ENCODE measurements at regions not wholly inside any gene's neighbourhood (a gene's known extent, or its start where the extent isn't known, plus 50 kb on each side); places are given as distances from the start of the nearest gene placed in this dataset.

- TF ChIP-seq ZNF710 (CRISPR knock-in tag; IDR thresholded peaks at IDR 0.05; ENCODE audit: borderline replicate concordance) = peak; percentile 83
Measured at GRCh38 chr5:135191084-135191826, 157.2 kb upstream of the PITX1 start (continued).

GRCh38 chr5:135190416-135191083, 156.5 kb upstream of the PITX1 start:
- no peaks in the 10 kb centered on the region for H3K36me3 ChIP-seq (replicated peaks in 1 of 2; ENCODE audit: control insufficient read depth in 1 of 2, insufficient read depth in 2 of 2, low read length in 2 of 2)
- TF ChIP-seq KLF9 (CRISPR knock-in tag; IDR thresholded peaks at IDR 0.05; ENCODE audit: low read depth) (no peak), ZBTB33 (CRISPR knock-in tag; IDR thresholded peaks at IDR 0.05) (peak; percentile 71), ZNF615 (CRISPR knock-in tag; IDR thresholded peaks at IDR 0.05; ENCODE audit: borderline replicate concordance) (no peak), ZFY (CRISPR knock-in tag; IDR thresholded peaks at IDR 0.05) (peak; percentile 31; the same call in 1 of the 2 replicates), NFKBIZ (CRISPR knock-in tag; IDR thresholded peaks at IDR 0.05) (0 out of 2 replicates have a peak, but pooled peaks have one; percentile 4), NFIB (CRISPR knock-in tag; IDR thresholded peaks at IDR 0.05; ENCODE audit: borderline replicate concordance) (no peak)
- H3K79me2 ChIP-seq (ENCODE audit: insufficient read depth, low read length) = no peaks in the 10 kb centered on the region
- peak; percentile 71 for ATAC-seq
- WGBS (ENCODE audit: low lambda C conversion rate) = 31% methylated on average over 22 of the region's 22 CpGs
- H2AFZ ChIP-seq (ENCODE audit: low read length) = peak overlapping the region; percentile 59
- ChIA-PET POLR2A (interaction anchor here (1.0 to 2.8 kb wide), 5 partner anchors 16 to 273 kb away, joined by 3 to 15 read pairs (median 7); no protein-coding TSS in a partner anchor), CTCF (ENCODE audit: low intra/inter-chr PET ratio, low total read pairs) (interaction anchor here (1.1 to 2.2 kb wide), 4 partner anchors 142 to 274 kb away, joined by 3 to 21 read pairs (median 11); no protein-coding TSS in a partner anchor)
- peak overlapping the region; percentile 76 for H3K4me2 ChIP-seq (ENCODE audit: low read depth, low read length)
- in situ Hi-C loops (cut with HindIII; ENCODE audit: extremely low pct_ligation_motif_present, low pct_unique_long_range_greater_than_20kb) (loop anchor here (5.0 kb wide), 1 partner anchor 268 kb away; no protein-coding TSS in a partner anchor), intact Hi-C loops (cut with micrococcal nuclease; ENCODE audit: unreplicated experiment) (loop anchor here (1.0 to 5.0 kb wide), 5 partner anchors 34 to 273 kb away; partner anchors contain the start of gene PITX1)
- peak overlapping the region; percentile 60 for H3K9ac ChIP-seq (ENCODE audit: insufficient read depth, low read depth, low read length)
- no peaks in the 10 kb centered on the region for H4K20me1 ChIP-seq (ENCODE audit: insufficient read depth, low read length)
- no peak overlapping the region for H3K27ac ChIP-seq (ENCODE audit: extremely low read length, insufficient read depth, low read length)
- TSS peak; percentile 70 for BruUV-seq (replicated peaks)
- no peaks in the 10 kb centered on the region for H3K9me3 ChIP-seq (ENCODE audit: low read length)
- DNase-seq (ENCODE audit: low spot score) = no peak
- H3K4me3 ChIP-seq (replicated peaks in 1 of 3; ENCODE audit: insufficient read depth in 1 of 3, low read depth in 2 of 3, low read length in 3 of 3) = peak overlapping the region; percentile 72 to 82 (median 76)
- H3K27me3 ChIP-seq (ENCODE audit: control insufficient read depth in 1 of 2, insufficient read depth in 2 of 2, low read length in 2 of 2) = no peaks in the 10 kb centered on the region; a peak in 1 of 5 replicates
- no peak for FAIRE-seq
- peaks cover 5% of the 10 kb centered on the region; the same call in 1 of the 2 replicates for H3K4me1 ChIP-seq (ENCODE audit: insufficient read depth, low read length)

All from HepG2 (cell line).